ENCODE measurements at regions not wholly inside any gene's neighbourhood (a gene's known extent, or its start where the extent isn't known, plus 50 kb on each side); places are given as distances from the start of the nearest gene placed in this dataset.

DNA sequence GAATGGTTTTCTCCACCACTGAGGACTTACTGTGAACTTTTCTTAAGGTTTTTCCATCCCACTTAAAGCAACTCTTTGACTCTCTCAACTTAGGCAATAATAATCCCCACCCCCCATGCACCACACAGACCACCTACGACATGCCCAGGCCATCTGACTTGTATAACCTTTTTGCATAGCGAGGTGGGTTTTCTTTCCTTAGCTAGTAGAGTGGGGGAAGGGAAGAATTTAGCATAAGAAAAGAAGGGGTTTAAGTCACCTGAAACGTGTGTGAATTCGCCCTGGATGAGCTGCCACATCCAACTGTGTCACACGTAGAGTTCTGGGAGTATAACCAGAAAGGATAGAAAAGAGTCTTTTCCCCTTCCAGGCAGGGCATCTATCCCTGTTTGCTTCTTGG lies 262.7 kb downstream of the YTHDC2 start:
- TF ChIP-seq, protein P1, sequence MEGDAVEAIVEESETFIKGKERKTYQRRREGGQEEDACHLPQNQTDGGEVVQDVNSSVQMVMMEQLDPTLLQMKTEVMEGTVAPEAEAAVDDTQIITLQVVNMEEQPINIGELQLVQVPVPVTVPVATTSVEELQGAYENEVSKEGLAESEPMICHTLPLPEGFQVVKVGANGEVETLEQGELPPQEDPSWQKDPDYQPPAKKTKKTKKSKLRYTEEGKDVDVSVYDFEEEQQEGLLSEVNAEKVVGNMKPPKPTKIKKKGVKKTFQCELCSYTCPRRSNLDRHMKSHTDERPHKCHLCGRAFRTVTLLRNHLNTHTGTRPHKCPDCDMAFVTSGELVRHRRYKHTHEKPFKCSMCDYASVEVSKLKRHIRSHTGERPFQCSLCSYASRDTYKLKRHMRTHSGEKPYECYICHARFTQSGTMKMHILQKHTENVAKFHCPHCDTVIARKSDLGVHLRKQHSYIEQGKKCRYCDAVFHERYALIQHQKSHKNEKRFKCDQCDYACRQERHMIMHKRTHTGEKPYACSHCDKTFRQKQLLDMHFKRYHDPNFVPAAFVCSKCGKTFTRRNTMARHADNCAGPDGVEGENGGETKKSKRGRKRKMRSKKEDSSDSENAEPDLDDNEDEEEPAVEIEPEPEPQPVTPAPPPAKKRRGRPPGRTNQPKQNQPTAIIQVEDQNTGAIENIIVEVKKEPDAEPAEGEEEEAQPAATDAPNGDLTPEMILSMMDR (IDR thresholded peaks at IDR 0.05 in 8 of 11, conservative IDR thresholded peaks at IDR 0.05 in 3 of 11), result no peak
- no peak for TF ChIP-seq POLR2A (IDR thresholded peaks at IDR 0.05)
